K562 (cell line): ENCODE measurements at regions not wholly inside any gene's neighbourhood (a gene's known extent, or its start where the extent isn't known, plus 50 kb on each side); places are given as distances from the start of the nearest gene placed in this dataset.

Experiments used
- BHLHE40 ChIP-seq: IDR thresholded peaks from 2 replicates; pipeline ENCODE4 v1.6.1; 2011; ENCODE audit warnings: low read length, improper control_type of control experiment
- CBFA2T3 ChIP-seq: fragments of 450-650 bp; IDR thresholded peaks from 2 replicates; pipeline ENCODE4 v1.6.1; 2017
- CHCHD3 ChIP-seq: fragments of 250-450 bp; sonication (Bioruptor Pico); IDR thresholded peaks from 2 replicates; pipeline ENCODE4 v2.1.2; 2022; ENCODE audit warnings: mild to moderate bottlenecking
- ERF ChIP-seq: fragments of 450-650 bp; formaldehyde crosslinking; IDR thresholded peaks from 2 replicates; pipeline ENCODE4 v1.4.0; 2020; ENCODE audit warnings: mild to moderate bottlenecking, mixed read lengths
- HSF4 ChIP-seq: fragments of 250-450 bp; sonication (Bioruptor Pico); IDR thresholded peaks from 2 replicates; pipeline ENCODE4 v2.1.2; 2022; ENCODE audit warnings: mild to moderate bottlenecking, moderate library complexity, borderline replicate concordance
- MTF1 ChIP-seq: fragments of 250-450 bp; sonication (Bioruptor Pico); IDR thresholded peaks from 2 replicates; pipeline ENCODE4 v1.9.0; 2021; ENCODE audit warnings: moderate library complexity, mild to moderate bottlenecking, inconsistent platforms, borderline replicate concordance
- PHF20 ChIP-seq: fragments of 450-650 bp; IDR thresholded peaks from 2 replicates; pipeline ENCODE4 v1.6.1; 2018; ENCODE audit not compliant: partially characterized antibody
- RBM22 ChIP-seq: fragments of 200-400 bp; formaldehyde crosslinking; IDR thresholded peaks from 2 replicates; pipeline ENCODE4 v1.6.1; 2018; ENCODE audit warnings: low read length, low read depth; ENCODE audit not compliant: poor library complexity, severe bottlenecking
- RBM34 ChIP-seq: fragments of 200-400 bp; formaldehyde crosslinking; IDR thresholded peaks from 2 replicates; pipeline ENCODE4 v1.6.1; 2018; ENCODE audit warnings: low read length, borderline replicate concordance; ENCODE audit not compliant: insufficient read depth
- SMARCE1 ChIP-seq: fragments of 450-650 bp; IDR thresholded peaks from 2 replicates; pipeline ENCODE4 v1.7.1; 2016; ENCODE audit warnings: mild to moderate bottlenecking
- SNRNP70 ChIP-seq: fragments of 200-400 bp; formaldehyde crosslinking; optimal IDR thresholded peaks from 2 replicates; pipeline ENCODE3; 2017; ENCODE audit warnings: low read depth, low read length
- SP1 ChIP-seq: sonication (generic); formaldehyde crosslinking; IDR thresholded peaks from 2 replicates; pipeline ENCODE4 v1.8.1; 2022; ENCODE audit warnings: mild to moderate bottlenecking, missing genetic modification reagents
- WHSC1 ChIP-seq: IDR thresholded peaks from one replicate; pipeline ENCODE4 v1.6.1; 2012; ENCODE audit warnings: low read length, control low read depth, inconsistent platforms
- ZFP30 ChIP-seq: fragments of 250-450 bp; sonication (Bioruptor Pico); IDR thresholded peaks from 2 replicates; pipeline ENCODE4 v1.8.0; 2022; ENCODE audit warnings: moderate library complexity, mild to moderate bottlenecking, inconsistent platforms, borderline replicate concordance
- ZNF133 ChIP-seq: fragments of 250-450 bp; sonication (Bioruptor Pico); IDR thresholded peaks from 2 replicates; pipeline ENCODE4 v1.4.0; 2020; ENCODE audit warnings: mild to moderate bottlenecking
- ZNF23 ChIP-seq: fragments of 250-450 bp; sonication (Bioruptor Pico); IDR thresholded peaks from 2 replicates; pipeline ENCODE4 v1.4.0; 2020; ENCODE audit warnings: mild to moderate bottlenecking
- ZNF696 ChIP-seq: fragments of 250-450 bp; sonication (Bioruptor Pico); conservative IDR thresholded peaks from 2 replicates; pipeline ENCODE4 v1.4.0; 2020; ENCODE audit warnings: mild to moderate bottlenecking, moderate library complexity
- TF ChIP-seq, protein P1 (sequence below), 2 experiments: fragments of 450-650 bp in 1 of 2; sonication (generic) in 1 of 2; formaldehyde crosslinking; conservative IDR thresholded peaks; 2 replicates each; pipeline versions ENCODE4 v1.4.0 to v1.8.1; 2020 to 2022; ENCODE audit warnings: mild to moderate bottlenecking in 1 of 2, missing genetic modification reagents in 1 of 2
- TF ChIP-seq, protein P2 (sequence below): fragments of 250-450 bp; sonication (Bioruptor Pico); IDR thresholded peaks from 2 replicates; pipeline ENCODE4 v1.6.1; 2021; ENCODE audit warnings: mild to moderate bottlenecking
- TF ChIP-seq, protein P3 (sequence below): fragments of 450-650 bp; formaldehyde crosslinking; IDR thresholded peaks from 2 replicates; pipeline ENCODE4 v1.4.0; 2020; ENCODE audit warnings: mild to moderate bottlenecking, moderate library complexity
- TF ChIP-seq, protein P4 (sequence below): fragments of 200-800 bp; sonication (Bioruptor generic); IDR thresholded peaks from 2 replicates; pipeline ENCODE4 v1.6.1; 2017; ENCODE audit warnings: missing genetic modification characterization, missing compliant biosample characterization
- TF ChIP-seq, protein P5 (sequence below): fragments of 250-450 bp; sonication (Bioruptor Pico); IDR thresholded peaks from 2 replicates; pipeline ENCODE4 v1.5.0; 2022; ENCODE audit warnings: mild to moderate bottlenecking

DNA sequence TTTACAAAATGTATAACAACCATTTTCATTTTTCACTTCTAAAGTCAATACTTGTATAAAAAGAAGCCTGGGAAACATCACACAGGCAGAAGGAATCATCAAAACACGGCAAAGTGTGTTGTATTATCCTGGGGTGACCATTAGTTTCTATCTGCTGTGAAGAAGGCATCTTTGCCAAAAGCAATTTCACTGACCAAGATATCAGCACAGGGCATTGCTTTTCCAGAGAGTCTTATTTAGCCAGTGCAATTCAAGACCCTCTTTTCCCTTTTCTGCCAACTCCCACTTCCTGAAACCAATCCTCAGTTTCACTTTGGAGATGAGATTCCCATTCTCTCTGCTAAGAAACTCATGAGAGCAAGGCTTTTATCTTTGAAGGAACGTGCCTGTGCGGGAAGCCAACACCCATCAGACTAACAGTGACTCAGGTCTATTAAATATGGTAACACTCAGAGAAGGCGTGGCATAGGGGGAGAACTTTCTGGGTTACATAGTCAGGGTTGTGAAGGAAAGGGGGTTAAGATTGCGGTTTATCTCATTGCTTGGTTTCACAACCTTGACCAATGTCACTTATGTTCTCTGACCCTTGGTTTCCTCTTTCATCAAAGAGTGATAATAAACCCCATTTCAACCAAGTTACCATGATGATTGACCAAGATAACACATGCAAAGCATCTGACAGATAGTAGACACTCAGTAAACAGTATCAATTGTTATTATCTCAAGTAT lies 666.9 kb upstream of the KLF4 start (continued):
- TF ChIP-seq, protein P1, sequence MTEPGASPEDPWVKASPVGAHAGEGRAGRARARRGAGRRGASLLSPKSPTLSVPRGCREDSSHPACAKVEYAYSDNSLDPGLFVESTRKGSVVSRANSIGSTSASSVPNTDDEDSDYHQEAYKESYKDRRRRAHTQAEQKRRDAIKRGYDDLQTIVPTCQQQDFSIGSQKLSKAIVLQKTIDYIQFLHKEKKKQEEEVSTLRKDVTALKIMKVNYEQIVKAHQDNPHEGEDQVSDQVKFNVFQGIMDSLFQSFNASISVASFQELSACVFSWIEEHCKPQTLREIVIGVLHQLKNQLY (CRISPR knock-in tag; conservative IDR thresholded peaks at IDR 0.05): no peak
- TF ChIP-seq CBFA2T3 (peak; percentile 89), RBM22 (no peak), WHSC1 (no peak), ZNF133 (CRISPR knock-in tag) (no peak), SNRNP70 (no peak), MTF1 (CRISPR knock-in tag) (no peak), BHLHE40 (peak; percentile 96), PHF20 (no peak), SP1 (no peak), CHCHD3 (no peak), ZFP30 (no peak), RBM34 (no peak), ZNF23 (CRISPR knock-in tag) (no peak), ERF (CRISPR knock-in tag) (no peak), SMARCE1 (peak; percentile 63), HSF4 (CRISPR knock-in tag) (no peak), ZNF696 (CRISPR knock-in tag) (no peak)
- TF ChIP-seq, protein P2, sequence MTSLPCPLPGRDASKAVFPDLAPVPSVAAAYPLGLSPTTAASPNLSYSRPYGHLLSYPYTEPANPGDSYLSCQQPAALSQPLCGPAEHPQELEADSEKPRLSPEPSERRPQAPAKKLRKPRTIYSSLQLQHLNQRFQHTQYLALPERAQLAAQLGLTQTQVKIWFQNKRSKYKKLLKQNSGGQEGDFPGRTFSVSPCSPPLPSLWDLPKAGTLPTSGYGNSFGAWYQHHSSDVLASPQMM (CRISPR knock-in tag): no peak
- TF ChIP-seq, protein P3, sequence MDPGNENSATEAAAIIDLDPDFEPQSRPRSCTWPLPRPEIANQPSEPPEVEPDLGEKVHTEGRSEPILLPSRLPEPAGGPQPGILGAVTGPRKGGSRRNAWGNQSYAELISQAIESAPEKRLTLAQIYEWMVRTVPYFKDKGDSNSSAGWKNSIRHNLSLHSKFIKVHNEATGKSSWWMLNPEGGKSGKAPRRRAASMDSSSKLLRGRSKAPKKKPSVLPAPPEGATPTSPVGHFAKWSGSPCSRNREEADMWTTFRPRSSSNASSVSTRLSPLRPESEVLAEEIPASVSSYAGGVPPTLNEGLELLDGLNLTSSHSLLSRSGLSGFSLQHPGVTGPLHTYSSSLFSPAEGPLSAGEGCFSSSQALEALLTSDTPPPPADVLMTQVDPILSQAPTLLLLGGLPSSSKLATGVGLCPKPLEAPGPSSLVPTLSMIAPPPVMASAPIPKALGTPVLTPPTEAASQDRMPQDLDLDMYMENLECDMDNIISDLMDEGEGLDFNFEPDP (CRISPR knock-in tag): no peak
- TF ChIP-seq, protein P4, sequence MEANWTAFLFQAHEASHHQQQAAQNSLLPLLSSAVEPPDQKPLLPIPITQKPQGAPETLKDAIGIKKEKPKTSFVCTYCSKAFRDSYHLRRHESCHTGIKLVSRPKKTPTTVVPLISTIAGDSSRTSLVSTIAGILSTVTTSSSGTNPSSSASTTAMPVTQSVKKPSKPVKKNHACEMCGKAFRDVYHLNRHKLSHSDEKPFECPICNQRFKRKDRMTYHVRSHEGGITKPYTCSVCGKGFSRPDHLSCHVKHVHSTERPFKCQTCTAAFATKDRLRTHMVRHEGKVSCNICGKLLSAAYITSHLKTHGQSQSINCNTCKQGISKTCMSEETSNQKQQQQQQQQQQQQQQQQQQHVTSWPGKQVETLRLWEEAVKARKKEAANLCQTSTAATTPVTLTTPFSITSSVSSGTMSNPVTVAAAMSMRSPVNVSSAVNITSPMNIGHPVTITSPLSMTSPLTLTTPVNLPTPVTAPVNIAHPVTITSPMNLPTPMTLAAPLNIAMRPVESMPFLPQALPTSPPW (CRISPR knock-in tag): peak; percentile 12; the same call in 1 of the 2 replicates
- TF ChIP-seq, protein P5, sequence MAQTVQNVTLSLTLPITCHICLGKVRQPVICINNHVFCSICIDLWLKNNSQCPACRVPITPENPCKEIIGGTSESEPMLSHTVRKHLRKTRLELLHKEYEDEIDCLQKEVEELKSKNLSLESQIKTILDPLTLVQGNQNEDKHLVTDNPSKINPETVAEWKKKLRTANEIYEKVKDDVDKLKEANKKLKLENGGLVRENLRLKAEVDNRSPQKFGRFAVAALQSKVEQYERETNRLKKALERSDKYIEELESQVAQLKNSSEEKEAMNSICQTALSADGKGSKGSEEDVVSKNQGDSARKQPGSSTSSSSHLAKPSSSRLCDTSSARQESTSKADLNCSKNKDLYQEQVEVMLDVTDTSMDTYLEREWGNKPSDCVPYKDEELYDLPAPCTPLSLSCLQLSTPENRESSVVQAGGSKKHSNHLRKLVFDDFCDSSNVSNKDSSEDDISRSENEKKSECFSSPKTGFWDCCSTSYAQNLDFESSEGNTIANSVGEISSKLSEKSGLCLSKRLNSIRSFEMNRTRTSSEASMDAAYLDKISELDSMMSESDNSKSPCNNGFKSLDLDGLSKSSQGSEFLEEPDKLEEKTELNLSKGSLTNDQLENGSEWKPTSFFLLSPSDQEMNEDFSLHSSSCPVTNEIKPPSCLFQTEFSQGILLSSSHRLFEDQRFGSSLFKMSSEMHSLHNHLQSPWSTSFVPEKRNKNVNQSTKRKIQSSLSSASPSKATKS: no peak
